ENCODE measurements at regions not wholly inside any gene's neighbourhood (a gene's known extent, or its start where the extent isn't known, plus 50 kb on each side); places are given as distances from the start of the nearest gene placed in this dataset.

DNA sequence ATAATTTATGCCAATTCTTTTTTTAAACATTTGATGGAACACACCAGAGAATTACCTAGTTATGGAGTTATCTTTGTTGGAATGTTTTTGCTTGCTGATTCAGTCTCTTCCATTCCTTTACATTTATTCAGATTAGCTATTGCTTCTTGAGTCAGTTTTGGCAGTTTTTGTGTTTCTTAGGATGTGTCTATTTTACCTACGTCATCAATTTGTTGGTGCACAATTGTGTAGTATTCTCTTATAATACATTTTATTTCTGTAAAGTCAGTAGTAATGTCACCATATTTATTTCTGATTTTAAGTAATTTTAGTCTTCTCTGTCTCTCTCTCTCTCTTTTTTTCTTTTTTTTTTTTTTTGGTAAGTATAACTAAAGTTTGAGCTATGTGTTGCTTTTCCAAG lies 929.5 kb upstream of the RAG2 start:
- DNase-seq, result no peak
- no peak overlapping the region for H3K4me3 ChIP-seq
- peaks cover 0 to 18% (median 12%) of the 10 kb centered on the region in 4 donors for H3K9me3 ChIP-seq
- intact Hi-C loops (cut with DNase I; ENCODE audit: low total_unique reads), result no loop called here
- no peak overlapping the region for H3K27ac ChIP-seq
- H3K4me1 ChIP-seq, result no peaks in the 10 kb centered on the region
- TF ChIP-seq POLR2A (IDR thresholded peaks at IDR 0.05), result no peak
- no peak for TF ChIP-seq EP300 (IDR thresholded peaks at IDR 0.05)
- TF ChIP-seq, protein P1, sequence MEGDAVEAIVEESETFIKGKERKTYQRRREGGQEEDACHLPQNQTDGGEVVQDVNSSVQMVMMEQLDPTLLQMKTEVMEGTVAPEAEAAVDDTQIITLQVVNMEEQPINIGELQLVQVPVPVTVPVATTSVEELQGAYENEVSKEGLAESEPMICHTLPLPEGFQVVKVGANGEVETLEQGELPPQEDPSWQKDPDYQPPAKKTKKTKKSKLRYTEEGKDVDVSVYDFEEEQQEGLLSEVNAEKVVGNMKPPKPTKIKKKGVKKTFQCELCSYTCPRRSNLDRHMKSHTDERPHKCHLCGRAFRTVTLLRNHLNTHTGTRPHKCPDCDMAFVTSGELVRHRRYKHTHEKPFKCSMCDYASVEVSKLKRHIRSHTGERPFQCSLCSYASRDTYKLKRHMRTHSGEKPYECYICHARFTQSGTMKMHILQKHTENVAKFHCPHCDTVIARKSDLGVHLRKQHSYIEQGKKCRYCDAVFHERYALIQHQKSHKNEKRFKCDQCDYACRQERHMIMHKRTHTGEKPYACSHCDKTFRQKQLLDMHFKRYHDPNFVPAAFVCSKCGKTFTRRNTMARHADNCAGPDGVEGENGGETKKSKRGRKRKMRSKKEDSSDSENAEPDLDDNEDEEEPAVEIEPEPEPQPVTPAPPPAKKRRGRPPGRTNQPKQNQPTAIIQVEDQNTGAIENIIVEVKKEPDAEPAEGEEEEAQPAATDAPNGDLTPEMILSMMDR (IDR thresholded peaks at IDR 0.05), result no peak
- no peak for TF ChIP-seq POLR2AphosphoS5 (IDR thresholded peaks at IDR 0.05)
- WGBS, 5 donors, result 77 to 94% (median 91%) methylated on average over 1 of the region's 1 CpG
- no peaks in the 10 kb centered on the region for H3K27me3 ChIP-seq
- H3K36me3 ChIP-seq, result no peaks in the 10 kb centered on the region

DNA sequence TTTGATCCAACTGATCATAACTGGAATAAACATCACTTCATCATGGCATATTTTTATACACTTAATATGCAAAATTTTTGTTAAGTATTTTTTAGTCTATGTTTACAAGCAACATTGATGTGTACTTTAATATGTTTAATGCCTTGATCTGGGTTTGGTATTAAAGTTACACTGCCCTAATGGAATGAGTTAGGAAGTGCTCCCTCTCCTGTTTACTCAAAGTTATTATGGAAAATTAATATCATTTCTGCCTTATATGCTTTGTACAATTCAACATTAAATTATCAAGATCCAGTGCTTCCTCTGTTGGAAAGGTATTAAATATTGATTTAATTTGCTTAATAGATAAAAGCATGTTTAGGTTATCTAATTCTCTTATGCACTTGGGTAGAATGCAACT lies 927.3 kb upstream of the RAG2 start:
- DNase-seq, result no peak
- no peak overlapping the region for H3K4me3 ChIP-seq
- H3K27ac ChIP-seq, result no peak overlapping the region
- TF ChIP-seq POLR2AphosphoS5 (IDR thresholded peaks at IDR 0.05) (no peak), EP300 (IDR thresholded peaks at IDR 0.05) (no peak), POLR2A (IDR thresholded peaks at IDR 0.05) (no peak)
- TF ChIP-seq, protein P1 (IDR thresholded peaks at IDR 0.05), result no peak
- no peaks in the 10 kb centered on the region for H3K4me1 ChIP-seq
- intact Hi-C loops (cut with DNase I; ENCODE audit: low total_unique reads), result no loop called here
- no peaks in the 10 kb centered on the region for H3K36me3 ChIP-seq
- H3K9me3 ChIP-seq, result peaks cover 0 to 18% (median 12%) of the 10 kb centered on the region in 4 donors
- no peaks in the 10 kb centered on the region for H3K27me3 ChIP-seq

DNA sequence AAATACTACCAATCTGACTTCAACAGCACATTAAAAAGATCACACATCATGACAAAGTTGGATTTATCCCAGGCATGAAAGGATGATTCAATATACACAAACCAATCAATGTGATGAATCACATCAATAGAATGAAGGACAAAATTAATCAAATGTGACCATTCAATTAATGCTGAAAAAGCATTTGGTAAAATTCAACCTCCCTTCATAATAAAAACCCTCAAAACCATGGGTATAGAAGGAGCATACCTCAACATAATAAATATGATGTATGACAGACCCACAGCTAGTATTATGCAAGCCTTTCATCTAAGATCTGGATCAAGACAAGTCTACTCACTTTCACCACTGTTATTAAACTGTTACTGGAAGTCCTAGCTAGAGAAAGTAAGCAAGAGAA lies 921.7 kb upstream of the RAG2 start:
- Histone ChIP-seq H3K27me3 (no peaks in the 10 kb centered on the region), H3K9me3 (peaks cover 0 to 40% (median 9%) of the 10 kb centered on the region in 4 donors), H3K36me3 (no peaks in the 10 kb centered on the region), H3K27ac (no peak overlapping the region), H3K4me3 (no peak overlapping the region), H3K4me1 (no peaks in the 10 kb centered on the region)
- intact Hi-C loops (cut with DNase I; ENCODE audit: low total_unique reads), result no loop called here
- TF ChIP-seq POLR2AphosphoS5 (IDR thresholded peaks at IDR 0.05), result no peak
- no peak for TF ChIP-seq POLR2A (IDR thresholded peaks at IDR 0.05)
- TF ChIP-seq, protein P1 (IDR thresholded peaks at IDR 0.05), result no peak
- TF ChIP-seq EP300 (IDR thresholded peaks at IDR 0.05), result no peak
- DNase-seq, result no peak

DNA sequence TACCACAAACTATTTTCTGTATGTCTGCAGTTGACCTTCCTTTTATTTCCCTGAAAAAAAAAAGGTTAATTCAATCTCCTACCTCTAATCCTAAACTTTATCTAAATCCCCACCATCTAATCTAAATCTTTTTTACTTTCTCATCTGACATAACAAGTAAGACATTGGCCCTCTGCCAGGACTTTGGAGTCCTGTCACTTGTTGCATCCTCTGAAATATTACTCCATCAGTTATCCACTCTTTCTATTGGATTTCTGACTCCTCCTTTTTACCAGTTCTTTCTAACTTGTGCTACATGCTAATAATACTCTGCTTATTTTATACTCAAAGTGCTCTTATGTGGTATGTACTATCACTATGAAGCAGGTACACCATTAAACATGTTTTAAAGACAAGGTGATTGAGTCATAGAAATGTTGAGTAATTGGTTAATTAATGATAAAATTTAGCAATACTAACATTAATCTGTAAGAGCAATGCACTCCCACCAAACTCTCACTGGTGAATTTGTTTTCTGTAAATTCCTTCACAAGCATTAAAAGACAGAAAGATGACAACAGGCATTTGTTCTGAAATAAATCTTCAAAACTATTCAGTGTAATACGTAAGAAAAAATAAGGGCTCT lies 914.2 kb upstream of the RAG2 start:
- 76 to 91% (median 87%) methylated on average over 1 of the region's 1 CpG for WGBS, 5 donors
- no peak overlapping the region for H3K4me3 ChIP-seq
- no peaks in the 10 kb centered on the region for H3K27me3 ChIP-seq
- intact Hi-C loops (cut with DNase I; ENCODE audit: low total_unique reads), result no loop called here
- H3K27ac ChIP-seq, result no peak overlapping the region
- TF ChIP-seq, protein P1 (IDR thresholded peaks at IDR 0.05), result no peak
- TF ChIP-seq POLR2AphosphoS5 (IDR thresholded peaks at IDR 0.05) (no peak), EP300 (IDR thresholded peaks at IDR 0.05) (no peak), POLR2A (IDR thresholded peaks at IDR 0.05) (no peak)
- H3K9me3 ChIP-seq, result peaks cover 0 to 22% (median 9%) of the 10 kb centered on the region in 4 donors
- no peaks in the 10 kb centered on the region for H3K4me1 ChIP-seq
- no peak for DNase-seq
- no peaks in the 10 kb centered on the region for H3K36me3 ChIP-seq

All from stomach (tissue), 8 donors.